ENCODE measurements at regions not wholly inside any gene's neighbourhood (a gene's known extent, or its start where the extent isn't known, plus 50 kb on each side); places are given as distances from the start of the nearest gene placed in this dataset.
"Not testable (repeated sequence)": the region's sequence is repeated elsewhere in the genome, so short reads cannot be mapped to it uniquely, and the experiment has no call there.

DNA sequence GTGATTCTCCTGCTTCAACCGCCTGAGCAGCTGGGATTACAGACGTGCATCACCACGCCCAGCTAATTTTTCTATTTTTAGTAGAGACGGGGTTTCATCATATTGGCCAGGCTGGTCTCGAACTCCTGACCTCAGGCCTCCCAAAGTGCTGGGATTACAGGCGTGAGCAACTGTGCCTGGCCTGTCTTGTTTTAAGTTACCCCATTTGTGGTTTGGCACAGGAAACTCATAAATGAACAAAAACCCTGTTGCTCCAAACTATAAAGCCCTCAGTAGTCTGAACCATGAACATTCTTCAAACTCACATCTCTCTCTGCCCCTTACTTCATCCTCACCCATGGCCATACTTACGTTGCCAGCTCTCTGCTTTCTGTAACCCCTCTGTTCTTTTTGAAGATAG is 61.7 kb downstream of the RHOU start:
- DNase-seq; H3K9me3 ChIP-seq (ENCODE audit: control insufficient read depth in 2 of 3, low read length in 3 of 3); H3K27me3 Mint-ChIP-seq; H3K36me3 ChIP-seq (ENCODE audit: control insufficient read depth in 2 of 3, insufficient read depth in 3 of 3, low read length in 3 of 3); intact Hi-C loops (cut with micrococcal nuclease); H3K27ac ChIP-seq (ENCODE audit: low read depth, low read length); H3K4me3 ChIP-seq (ENCODE audit: low read length); H3K27me3 ChIP-seq (ENCODE audit: control insufficient read depth in 2 of 2, insufficient read depth in 2 of 2, low read length in 2 of 2); ATAC-seq; POLR2A ChIA-PET; CTCF ChIA-PET: not testable (repeated sequence)
- Mint-ChIP-seq H3K4me3 (peak overlapping the region in 4 of 10 donors; percentile 4 to 51 (median 13)), H3K27ac (peak overlapping the region in 2 of 9 donors; percentile 30 to 50), H3K4me1 (peaks cover 5 to 49% (median 31%) of the 10 kb centered on the region in 7 donors), H3K9me3 (peaks cover 0 to 22% (median 10%) of the 10 kb centered on the region in 11 donors), H3K36me3 (peaks cover 0 to 22% (median 7%) of the 10 kb centered on the region in 5 donors)
- H3K4me1 ChIP-seq (ENCODE audit: control insufficient read depth in 2 of 2, insufficient read depth in 2 of 2, low read length in 2 of 2) = peaks cover 39 to 41% of the 10 kb centered on the region in 2 donors

- no peak overlapping the region for H3K27ac Mint-ChIP-seq
- no peaks in the 10 kb centered on the region for H3K9me3 ChIP-seq (ENCODE audit: control insufficient read depth in 2 of 3, low read length in 3 of 3)
- H3K4me1 Mint-ChIP-seq = peaks cover 5 to 54% (median 31%) of the 10 kb centered on the region in 7 donors
- DNase-seq = peak in 1 of 9 donors; percentile 7
- H3K36me3 ChIP-seq (ENCODE audit: control insufficient read depth in 2 of 3, insufficient read depth in 3 of 3, low read length in 3 of 3) = no peaks in the 10 kb centered on the region
- H3K36me3 Mint-ChIP-seq = peaks cover 0 to 22% (median 7%) of the 10 kb centered on the region in 5 donors
- H3K4me3 Mint-ChIP-seq = no peak overlapping the region
- CTCF ChIA-PET = no interaction called here
- peaks cover 29 to 30% of the 10 kb centered on the region in 2 donors for H3K4me1 ChIP-seq (ENCODE audit: control insufficient read depth in 2 of 2, insufficient read depth in 2 of 2, low read length in 2 of 2)
- H3K4me3 ChIP-seq (ENCODE audit: low read length) = no peak overlapping the region
- H3K9me3 Mint-ChIP-seq = peaks cover 0 to 22% (median 10%) of the 10 kb centered on the region in 11 donors
- no peak for ATAC-seq
- intact Hi-C loops (cut with micrococcal nuclease) = no loop called here
- no peak overlapping the region for H3K27ac ChIP-seq (ENCODE audit: low read depth, low read length)
- H3K27me3 ChIP-seq (ENCODE audit: control insufficient read depth in 2 of 2, insufficient read depth in 2 of 2, low read length in 2 of 2) = no peaks in the 10 kb centered on the region
- POLR2A ChIA-PET = no interaction called here
- H3K27me3 Mint-ChIP-seq = no peaks in the 10 kb centered on the region
These were observed 62.8 kb downstream of the RHOU start for GRCh38 chr1:228798035-228798434.

GRCh38 chr1:228798548-228798947 is 63.3 kb downstream of the RHOU start:
- Mint-ChIP-seq H3K9me3 (peaks cover 0 to 22% (median 10%) of the 10 kb centered on the region in 11 donors), H3K27me3 (no peaks in the 10 kb centered on the region), H3K4me3 (no peak overlapping the region), H3K27ac (no peak overlapping the region), H3K4me1 (peaks cover 6 to 59% (median 31%) of the 10 kb centered on the region in 7 donors), H3K36me3 (peaks cover 0 to 22% (median 7%) of the 10 kb centered on the region in 5 donors)
- no peak overlapping the region for H3K4me3 ChIP-seq (ENCODE audit: low read length)
- intact Hi-C loops (cut with micrococcal nuclease) = no loop called here
- DNase-seq (peak in 1 of 9 donors; percentile 6), ATAC-seq (no peak)
- peaks cover 24 to 25% of the 10 kb centered on the region in 2 donors for H3K4me1 ChIP-seq (ENCODE audit: control insufficient read depth in 2 of 2, insufficient read depth in 2 of 2, low read length in 2 of 2)
- POLR2A ChIA-PET = no interaction called here
- no peaks in the 10 kb centered on the region for H3K9me3 ChIP-seq (ENCODE audit: control insufficient read depth in 2 of 3, low read length in 3 of 3)
- H3K27me3 ChIP-seq (ENCODE audit: control insufficient read depth in 2 of 2, insufficient read depth in 2 of 2, low read length in 2 of 2) = no peaks in the 10 kb centered on the region
- CTCF ChIA-PET = no interaction called here
- no peak overlapping the region for H3K27ac ChIP-seq (ENCODE audit: low read depth, low read length)
- no peaks in the 10 kb centered on the region for H3K36me3 ChIP-seq (ENCODE audit: control insufficient read depth in 2 of 3, insufficient read depth in 3 of 3, low read length in 3 of 3)

DNA sequence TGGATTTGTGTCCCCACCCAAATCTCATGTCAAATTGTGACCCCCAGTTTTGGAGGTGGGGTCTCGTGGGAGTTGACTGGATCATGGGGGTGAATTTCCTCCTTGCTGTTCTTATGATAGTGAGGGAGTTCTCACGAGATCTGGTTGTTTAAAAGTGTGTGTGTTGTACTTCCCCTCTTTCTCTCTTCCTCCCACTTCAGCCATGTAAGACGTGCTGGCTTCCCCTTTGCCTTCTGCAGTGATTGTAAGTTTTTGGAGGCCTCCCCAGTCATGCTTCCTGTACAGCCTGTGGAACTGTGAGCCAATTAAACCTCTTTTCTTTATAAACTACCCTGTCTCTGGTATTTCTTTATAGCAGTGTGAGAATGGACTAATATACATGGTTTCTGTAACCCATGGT is 64.6 kb downstream of the RHOU start:
- no peaks in the 10 kb centered on the region for H3K36me3 ChIP-seq (ENCODE audit: control insufficient read depth in 2 of 3, insufficient read depth in 3 of 3, low read length in 3 of 3)
- no peaks in the 10 kb centered on the region for H3K9me3 ChIP-seq (ENCODE audit: control insufficient read depth in 2 of 3, low read length in 3 of 3)
- Mint-ChIP-seq H3K27ac (peak overlapping the region in 1 of 9 donors; percentile 25), H3K9me3 (peaks cover 0 to 22% (median 12%) of the 10 kb centered on the region in 11 donors), H3K4me1 (peaks cover 12 to 71% (median 37%) of the 10 kb centered on the region in 7 donors), H3K36me3 (peaks cover 0 to 25% (median 7%) of the 10 kb centered on the region in 5 donors), H3K27me3 (no peaks in the 10 kb centered on the region), H3K4me3 (no peak overlapping the region)
- ChIA-PET CTCF (no interaction called here), POLR2A (no interaction called here)
- ATAC-seq (peak; percentile 53), DNase-seq (no peak)
- H3K4me3 ChIP-seq (ENCODE audit: low read length) = no peak overlapping the region
- H3K27ac ChIP-seq (ENCODE audit: low read depth, low read length) = no peak overlapping the region
- peaks cover 15 to 18% of the 10 kb centered on the region in 2 donors for H3K4me1 ChIP-seq (ENCODE audit: control insufficient read depth in 2 of 2, insufficient read depth in 2 of 2, low read length in 2 of 2)
- H3K27me3 ChIP-seq (ENCODE audit: control insufficient read depth in 2 of 2, insufficient read depth in 2 of 2, low read length in 2 of 2) = no peaks in the 10 kb centered on the region
- intact Hi-C loops (cut with micrococcal nuclease) = loop anchor here in 1 of 2 donors (10.0 kb wide), 1 partner anchor 1325 kb away; no protein-coding TSS in a partner anchor

- POLR2A ChIA-PET = no interaction called here
- no peak for ATAC-seq
These were observed 65.8 kb downstream of the RHOU start for GRCh38 chr1:228801068-228801467.

GRCh38 chr1:228802386-228803220 is 67.3 kb downstream of the RHOU start:
- no peak for ATAC-seq
- Histone ChIP-seq H3K27ac (ENCODE audit: low read depth, low read length) (no peak overlapping the region), H3K27me3 (ENCODE audit: control insufficient read depth in 2 of 2, insufficient read depth in 2 of 2, low read length in 2 of 2) (no peaks in the 10 kb centered on the region), H3K4me3 (ENCODE audit: low read length) (no peak overlapping the region), H3K9me3 (ENCODE audit: control insufficient read depth in 2 of 3, low read length in 3 of 3) (no peaks in the 10 kb centered on the region), H3K4me1 (ENCODE audit: control insufficient read depth in 2 of 2, insufficient read depth in 2 of 2, low read length in 2 of 2) (peaks cover 6 to 13% of the 10 kb centered on the region in 2 donors), H3K36me3 (ENCODE audit: control insufficient read depth in 2 of 3, insufficient read depth in 3 of 3, low read length in 3 of 3) (no peaks in the 10 kb centered on the region)
- Mint-ChIP-seq H3K4me1 (peaks cover 14 to 70% (median 32%) of the 10 kb centered on the region in 7 donors), H3K27me3 (no peaks in the 10 kb centered on the region), H3K36me3 (peaks cover 0 to 24% (median 4%) of the 10 kb centered on the region in 5 donors), H3K27ac (peak overlapping the region in 4 of 9 donors; percentile 11 to 41 (median 22)), H3K9me3 (peaks cover 0 to 13% (median 8%) of the 10 kb centered on the region in 11 donors), H3K4me3 (no peak overlapping the region)
- intact Hi-C loops (cut with micrococcal nuclease) = loop anchor here in 1 of 2 donors (10.0 kb wide), 1 partner anchor 1322 kb away; no protein-coding TSS in a partner anchor
- ChIA-PET CTCF (no interaction called here), POLR2A (no interaction called here)
- DNase-seq = no peak

More at GRCh38 chr1:228801068-228801467, 65.8 kb downstream of the RHOU start:
- no peaks in the 10 kb centered on the region for H3K9me3 ChIP-seq (ENCODE audit: control insufficient read depth in 2 of 3, low read length in 3 of 3)
- peaks cover 0 to 22% (median 12%) of the 10 kb centered on the region in 11 donors for H3K9me3 Mint-ChIP-seq
- no peak for DNase-seq
- H3K36me3 Mint-ChIP-seq = peaks cover 0 to 28% (median 7%) of the 10 kb centered on the region in 5 donors
- CTCF ChIA-PET = no interaction called here
- H3K4me1 Mint-ChIP-seq = peaks cover 14 to 70% (median 41%) of the 10 kb centered on the region in 7 donors
- H3K4me3 Mint-ChIP-seq = no peak overlapping the region
- intact Hi-C loops (cut with micrococcal nuclease) = loop anchor here in 1 of 2 donors (10.0 kb wide), 1 partner anchor 1324 kb away; no protein-coding TSS in a partner anchor
- H3K27ac Mint-ChIP-seq = no peak overlapping the region
- H3K4me1 ChIP-seq (ENCODE audit: control insufficient read depth in 2 of 2, insufficient read depth in 2 of 2, low read length in 2 of 2) = peaks cover 6 to 13% of the 10 kb centered on the region in 2 donors
- H3K27me3 Mint-ChIP-seq = no peaks in the 10 kb centered on the region
- no peaks in the 10 kb centered on the region for H3K27me3 ChIP-seq (ENCODE audit: control insufficient read depth in 2 of 2, insufficient read depth in 2 of 2, low read length in 2 of 2)
- no peaks in the 10 kb centered on the region for H3K36me3 ChIP-seq (ENCODE audit: control insufficient read depth in 2 of 3, insufficient read depth in 3 of 3, low read length in 3 of 3)
- H3K4me3 ChIP-seq (ENCODE audit: low read length) = no peak overlapping the region
- no peak overlapping the region for H3K27ac ChIP-seq (ENCODE audit: low read depth, low read length)

Data from naive thymus-derived CD4-positive, alpha-beta T cell (primary cell).